ENCODE measurements at regions not wholly inside any gene's neighbourhood (a gene's known extent, or its start where the extent isn't known, plus 50 kb on each side); places are given as distances from the start of the nearest gene placed in this dataset.

DNA sequence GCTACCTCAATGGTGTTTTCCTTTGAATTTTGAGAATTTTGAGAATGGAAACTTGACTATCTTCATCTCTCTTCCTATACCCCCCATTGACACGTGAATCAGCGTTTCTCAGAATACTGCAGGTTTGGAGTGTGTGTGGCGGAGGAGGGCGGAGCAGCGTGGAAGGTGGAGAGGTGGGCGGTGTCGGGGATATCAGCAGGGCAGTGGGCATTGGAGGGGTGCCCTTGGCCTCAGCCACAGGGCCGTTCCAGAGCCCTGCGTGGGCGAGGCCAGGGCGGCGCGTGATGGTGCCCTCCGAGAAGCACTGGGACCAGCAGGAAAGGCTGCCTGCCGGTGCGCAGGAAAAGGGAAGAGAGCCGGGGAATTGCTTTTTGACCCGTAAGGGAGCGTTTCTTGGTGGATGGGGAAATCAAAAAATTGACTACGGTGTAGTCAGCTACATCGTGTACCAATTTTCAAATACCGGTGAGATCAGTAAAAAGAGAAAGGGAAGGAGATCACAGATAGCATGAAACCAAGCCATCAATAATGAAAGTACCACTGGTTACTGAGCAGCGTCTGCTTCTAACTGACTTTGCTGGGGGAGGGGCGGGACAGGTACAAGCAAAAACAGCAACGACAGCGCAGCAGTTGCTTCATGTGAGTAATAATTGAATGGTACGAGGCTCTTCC, 82.7 kb upstream of the DUSP22 start:
- no peak for DNase-seq (ENCODE audit: low spot score)

DNA sequence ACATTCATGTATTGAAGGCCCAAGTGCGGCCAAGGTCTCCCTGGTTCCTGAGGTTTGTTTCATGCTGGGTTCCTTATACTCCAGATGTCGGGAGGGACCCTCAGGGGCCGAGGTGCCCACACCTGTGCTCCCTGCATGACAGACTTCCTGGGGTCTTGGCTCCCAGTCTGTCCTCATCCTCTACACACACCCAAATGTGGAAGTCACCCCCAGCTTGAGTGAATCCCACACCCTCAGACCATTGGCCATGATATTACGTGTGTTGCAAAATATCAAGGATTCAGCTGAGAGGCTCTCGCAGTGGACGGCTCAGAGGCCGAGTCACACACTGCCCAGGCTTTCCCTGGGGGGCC, 82.2 kb upstream of the DUSP22 start:
- DNase-seq (ENCODE audit: low spot score), result no peak

DNA sequence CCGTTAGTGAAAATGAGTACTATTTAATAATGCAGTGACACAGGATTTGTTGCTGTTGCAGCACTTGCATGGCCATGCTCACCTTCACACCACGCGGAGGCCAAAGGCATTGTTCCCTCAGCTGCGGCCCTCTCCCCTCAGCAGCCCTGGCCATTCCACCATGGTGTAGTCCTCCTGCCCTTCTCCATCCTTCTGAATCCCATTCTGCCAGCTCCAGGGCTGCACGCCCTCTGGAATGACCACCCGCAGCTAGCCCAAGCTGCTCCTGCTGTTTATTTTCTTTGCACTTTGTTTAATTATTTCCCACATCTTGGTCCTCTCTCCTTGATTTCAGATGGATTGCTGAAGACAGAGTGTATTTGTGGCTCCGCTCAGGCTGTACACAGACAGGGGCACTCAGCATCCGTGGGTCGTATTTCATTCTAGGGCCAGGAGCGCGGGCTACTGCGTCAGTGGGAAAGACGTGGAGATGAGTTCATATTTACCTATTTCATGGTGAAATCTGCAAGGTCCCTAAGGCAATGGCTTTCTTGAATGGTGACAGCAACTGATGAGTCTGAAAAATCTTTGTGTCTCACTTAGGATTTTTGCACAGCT, 81.4 kb upstream of the DUSP22 start:
- no peak for DNase-seq (ENCODE audit: low spot score)

DNA sequence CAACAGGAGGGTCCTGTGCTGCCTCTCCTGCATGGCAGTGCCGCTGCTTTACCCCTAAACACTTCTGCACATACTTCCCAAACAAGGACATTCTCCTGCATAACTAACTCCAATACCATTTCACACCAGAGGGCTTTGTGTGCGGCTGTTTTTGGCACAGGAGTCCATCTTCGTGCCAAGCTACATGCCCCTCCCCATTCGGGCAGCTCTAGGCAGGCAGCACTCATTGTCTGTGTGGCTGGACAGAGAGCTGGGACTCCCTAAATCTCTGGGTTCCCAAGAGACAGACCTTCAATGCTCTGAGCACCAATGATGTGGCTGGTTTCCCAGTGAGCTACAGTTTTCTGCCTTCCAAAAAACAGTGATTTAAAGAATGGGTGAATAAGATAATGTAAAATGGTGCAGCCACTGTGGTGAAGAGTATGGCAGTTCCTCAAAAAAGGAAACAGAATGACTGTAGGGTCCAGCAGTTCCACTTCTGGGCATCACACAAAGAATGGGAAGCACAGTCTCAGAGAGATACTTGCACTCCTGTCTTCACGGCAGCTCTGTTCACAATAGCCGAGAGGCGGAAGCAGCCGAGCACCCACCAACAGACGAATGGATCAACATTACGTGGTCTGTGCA, 80.3 kb upstream of the DUSP22 start:
- no peak for DNase-seq (ENCODE audit: low spot score)

GRCh38 chr6:213284-213683, 79.0 kb upstream of the DUSP22 start:
- DNase-seq (ENCODE audit: low spot score), result no peak

- DNase-seq (ENCODE audit: low spot score), result no peak
Observed at GRCh38 chr6:214428-214827, 77.9 kb upstream of the DUSP22 start.

DNA sequence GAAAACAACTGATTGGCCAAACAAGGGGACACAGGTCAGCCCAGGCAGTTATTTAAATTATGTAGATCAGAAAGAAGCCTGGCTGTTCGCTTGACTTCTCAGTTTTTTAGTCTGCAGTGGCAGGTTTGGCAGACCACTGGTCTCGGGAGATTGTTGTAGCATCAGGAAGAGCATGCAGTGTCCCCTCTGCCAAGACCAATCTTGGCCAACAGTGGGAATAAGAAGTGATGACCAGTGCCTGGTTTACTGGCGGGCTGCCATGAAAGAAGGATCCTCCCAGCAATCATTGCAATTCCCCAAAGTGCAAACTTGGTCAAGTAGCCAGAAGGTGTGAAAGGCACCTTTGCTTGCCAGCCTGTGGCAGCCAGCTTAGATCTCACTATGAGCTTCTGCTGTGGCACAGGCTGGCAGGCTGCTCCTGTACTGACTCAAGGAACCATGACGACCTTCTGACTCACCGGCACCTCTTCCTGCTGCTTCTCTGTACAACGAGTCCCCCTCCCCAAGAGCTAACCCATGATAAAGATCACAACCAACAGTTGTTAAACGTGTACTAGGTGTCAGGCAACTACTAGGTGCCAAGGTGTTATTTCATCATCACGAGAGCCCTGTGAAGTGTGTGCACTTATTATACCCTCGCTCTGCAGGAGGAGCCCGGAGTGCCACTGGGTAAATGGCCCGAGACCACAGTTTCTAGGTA, 76.8 kb upstream of the DUSP22 start:
- no peak for DNase-seq (ENCODE audit: low spot score)

GRCh38 chr6:217048-217659, 75.1 kb upstream of the DUSP22 start:
- DNase-seq (ENCODE audit: low spot score), result no peak

DNA sequence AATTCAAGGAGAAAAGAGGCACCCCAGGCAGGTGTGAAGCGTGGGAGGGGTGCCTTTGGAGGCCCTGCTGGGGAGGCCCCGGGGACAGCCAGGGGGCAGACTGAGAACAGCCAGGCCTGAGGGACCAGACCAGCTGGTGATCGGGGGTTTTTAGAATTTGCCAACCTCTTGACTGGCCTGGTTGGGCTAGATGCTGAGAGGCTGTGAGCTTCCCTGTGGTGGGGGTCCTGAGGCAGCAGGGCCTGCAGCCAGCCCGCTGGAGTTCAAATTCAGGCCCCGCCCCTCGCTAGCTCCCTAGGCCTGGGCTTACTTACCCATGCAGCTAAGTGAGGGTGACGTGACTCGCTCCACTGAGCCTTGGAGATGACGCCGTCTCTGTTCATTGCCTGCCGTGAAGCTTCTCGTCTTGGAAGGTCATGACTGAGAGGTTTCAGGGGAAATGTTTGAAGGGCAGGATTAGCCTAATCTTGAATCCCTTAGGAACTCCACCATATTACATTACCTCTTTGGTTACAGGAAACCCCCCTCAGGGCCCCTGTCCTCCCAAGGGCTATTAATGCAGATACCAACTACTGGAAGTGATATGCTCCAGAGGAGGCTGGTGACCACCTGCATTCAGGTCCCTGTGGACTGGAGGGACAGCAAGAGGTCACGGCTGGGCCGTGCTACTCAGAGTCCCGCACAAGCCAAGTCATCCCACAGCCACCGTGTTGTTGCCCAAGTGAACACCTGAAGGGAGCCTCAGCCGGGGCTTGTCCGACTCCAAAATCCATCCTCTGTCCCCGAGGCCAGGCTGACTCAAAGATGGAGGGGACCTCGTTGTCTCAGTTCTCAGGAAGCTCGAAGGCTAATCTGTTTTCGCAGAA, 73.9 kb upstream of the DUSP22 start:
- DNase-seq (ENCODE audit: low spot score), result no peak

GRCh38 chr6:219019-219570, 73.2 kb upstream of the DUSP22 start:
- DNase-seq (ENCODE audit: low spot score), result no peak

GRCh38 chr6:219641-220198, 72.6 kb upstream of the DUSP22 start:
- no peak for DNase-seq (ENCODE audit: low spot score)

DNA sequence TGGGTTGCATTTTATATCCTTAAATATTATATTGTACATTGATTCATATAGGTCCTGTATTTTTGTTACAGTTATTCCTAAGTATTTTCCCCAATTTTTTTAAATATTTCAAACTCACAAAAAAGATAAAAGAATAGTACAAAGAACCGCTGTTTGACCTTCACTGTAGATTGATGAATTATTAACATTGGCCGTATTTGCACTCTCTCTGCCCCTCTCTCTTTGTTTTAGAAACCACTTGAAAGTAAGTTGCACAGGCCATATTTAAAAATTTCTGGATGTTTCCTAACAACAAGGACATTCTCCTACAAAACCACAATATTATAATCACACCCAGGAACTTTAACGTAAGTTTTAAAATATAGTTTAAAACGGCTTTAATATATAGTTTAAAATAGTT, 72.0 kb upstream of the DUSP22 start:
- no peak for DNase-seq (ENCODE audit: low spot score)

GRCh38 chr6:220721-221475, 71.4 kb upstream of the DUSP22 start:
- DNase-seq (ENCODE audit: low spot score), result no peak

- DNase-seq (ENCODE audit: low spot score), result no peak
Observed at GRCh38 chr6:221531-222349, 70.5 kb upstream of the DUSP22 start.

DNA sequence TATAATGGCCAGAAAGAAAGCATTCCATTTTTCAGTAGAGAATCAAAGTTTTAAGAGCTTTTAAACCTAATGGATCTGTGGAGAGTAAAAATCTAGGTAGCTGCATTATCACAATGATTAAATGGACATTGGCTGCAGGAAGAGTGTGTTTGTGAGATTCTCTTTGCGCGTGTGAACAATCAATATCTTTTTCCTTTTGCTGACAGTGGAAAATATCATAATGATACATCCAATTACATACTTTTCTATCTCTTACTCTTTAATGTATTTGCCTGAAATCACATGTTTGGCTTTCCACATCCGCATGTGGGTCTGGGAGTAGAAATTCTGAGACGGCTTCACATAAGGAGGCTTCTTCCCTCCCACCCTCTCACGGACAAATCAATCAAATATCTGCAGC, 69.8 kb upstream of the DUSP22 start:
- no peak for DNase-seq (ENCODE audit: low spot score)

DNA sequence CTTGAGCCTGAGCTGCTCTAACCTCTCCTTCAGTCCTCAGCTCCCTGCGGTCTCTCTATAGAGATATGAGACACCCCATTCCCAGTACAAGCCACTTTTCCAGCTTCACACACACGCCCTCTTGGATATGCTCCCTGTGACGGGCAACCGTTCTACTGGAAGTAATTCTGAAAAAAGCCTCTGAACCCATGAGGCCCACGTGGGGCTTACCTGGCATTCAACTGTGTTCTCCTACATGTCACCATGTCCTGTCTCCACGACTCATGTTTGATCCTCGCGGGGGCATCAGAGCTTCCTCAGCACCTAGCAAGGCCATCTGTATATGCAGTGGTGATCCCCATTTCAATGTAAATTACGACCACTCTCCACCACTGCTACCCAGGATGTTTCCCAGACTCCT, 69.2 kb upstream of the DUSP22 start:
- no peak for DNase-seq (ENCODE audit: low spot score)

- no peak for DNase-seq (ENCODE audit: low spot score)
Observed at GRCh38 chr6:223763-224162, 68.5 kb upstream of the DUSP22 start.

DNA sequence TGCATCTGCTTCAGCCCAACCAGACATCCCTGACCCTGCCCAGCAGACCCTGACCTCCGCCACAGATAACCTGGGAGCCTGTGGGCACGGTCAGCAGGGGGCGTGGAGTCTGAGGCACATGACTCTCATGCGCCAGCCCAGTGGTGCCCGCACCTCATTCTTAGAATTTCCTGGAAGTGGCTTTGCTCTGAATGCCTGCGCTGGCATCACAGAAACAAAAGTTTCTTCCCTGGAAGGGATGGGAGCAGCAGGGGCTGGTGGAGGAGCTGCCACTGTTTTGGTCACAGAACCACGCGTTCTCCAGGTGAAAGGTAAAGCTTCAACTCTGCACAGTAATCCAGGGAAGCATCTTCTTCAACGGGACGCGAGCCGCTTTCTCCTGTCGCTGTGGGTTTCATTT, 67.9 kb upstream of the DUSP22 start:
- no peak for DNase-seq (ENCODE audit: low spot score)

GRCh38 chr6:225121-225721, 67.1 kb upstream of the DUSP22 start:
- no peak for DNase-seq (ENCODE audit: low spot score)
